ENCODE measurements at regions not wholly inside any gene's neighbourhood (a gene's known extent, or its start where the extent isn't known, plus 50 kb on each side); places are given as distances from the start of the nearest gene placed in this dataset.

DNA sequence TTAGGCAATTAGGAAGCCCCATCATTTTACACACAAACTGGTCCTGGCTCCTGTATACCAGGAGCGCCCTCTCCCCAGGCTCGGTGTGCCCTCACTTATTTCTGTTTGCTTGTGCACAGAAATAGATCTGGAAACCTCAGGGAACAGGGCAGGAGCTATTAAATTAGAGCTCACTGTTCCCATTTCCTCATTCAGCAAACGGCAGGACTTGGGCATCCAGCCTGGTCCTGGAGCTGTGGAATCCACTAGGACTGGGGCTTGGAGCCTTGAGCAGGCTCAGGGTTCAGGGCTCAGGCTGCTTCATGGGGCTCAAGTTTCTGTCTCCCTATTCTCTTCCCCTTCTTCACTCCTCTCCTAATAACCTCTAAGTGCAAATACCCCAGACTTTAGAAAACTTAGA lies 91.3 kb downstream of the VCPKMT start:
- TF ChIP-seq, protein P1, sequence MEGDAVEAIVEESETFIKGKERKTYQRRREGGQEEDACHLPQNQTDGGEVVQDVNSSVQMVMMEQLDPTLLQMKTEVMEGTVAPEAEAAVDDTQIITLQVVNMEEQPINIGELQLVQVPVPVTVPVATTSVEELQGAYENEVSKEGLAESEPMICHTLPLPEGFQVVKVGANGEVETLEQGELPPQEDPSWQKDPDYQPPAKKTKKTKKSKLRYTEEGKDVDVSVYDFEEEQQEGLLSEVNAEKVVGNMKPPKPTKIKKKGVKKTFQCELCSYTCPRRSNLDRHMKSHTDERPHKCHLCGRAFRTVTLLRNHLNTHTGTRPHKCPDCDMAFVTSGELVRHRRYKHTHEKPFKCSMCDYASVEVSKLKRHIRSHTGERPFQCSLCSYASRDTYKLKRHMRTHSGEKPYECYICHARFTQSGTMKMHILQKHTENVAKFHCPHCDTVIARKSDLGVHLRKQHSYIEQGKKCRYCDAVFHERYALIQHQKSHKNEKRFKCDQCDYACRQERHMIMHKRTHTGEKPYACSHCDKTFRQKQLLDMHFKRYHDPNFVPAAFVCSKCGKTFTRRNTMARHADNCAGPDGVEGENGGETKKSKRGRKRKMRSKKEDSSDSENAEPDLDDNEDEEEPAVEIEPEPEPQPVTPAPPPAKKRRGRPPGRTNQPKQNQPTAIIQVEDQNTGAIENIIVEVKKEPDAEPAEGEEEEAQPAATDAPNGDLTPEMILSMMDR (IDR thresholded peaks at IDR 0.05), result no peak
- no peak for TF ChIP-seq POLR2AphosphoS5 (IDR thresholded peaks at IDR 0.05; ENCODE audit: insufficient read depth in 1 of 2, low read depth in 1 of 2)

All from vagina (tissue), 2 donors.